ENCODE measurements at regions not wholly inside any gene's neighbourhood (a gene's known extent, or its start where the extent isn't known, plus 50 kb on each side); places are given as distances from the start of the nearest gene placed in this dataset.

- DNase-seq = peak; percentile 9
Observed at GRCh38 chr2:145692971-145693478, 1173.1 kb upstream of the ZEB2 start.

GRCh38 chr2:145691659-145692058 lies 1171.7 kb upstream of the ZEB2 start:
- DNase-seq = no peak

- DNase-seq = no peak
Observed at GRCh38 chr2:145690183-145690778, 1170.4 kb upstream of the ZEB2 start.

GRCh38 chr2:145689277-145689676 lies 1169.4 kb upstream of the ZEB2 start:
- no peak for DNase-seq

- no peak for DNase-seq
Observed at GRCh38 chr2:145688156-145688555, 1168.2 kb upstream of the ZEB2 start.

- no peak for DNase-seq
Observed at GRCh38 chr2:145687442-145688134, 1167.7 kb upstream of the ZEB2 start.

- DNase-seq = no peak
Observed at GRCh38 chr2:145685383-145686050, 1165.6 kb upstream of the ZEB2 start.

GRCh38 chr2:145682546-145683157 lies 1162.7 kb upstream of the ZEB2 start:
- no peak for DNase-seq

- DNase-seq = no peak
Observed at GRCh38 chr2:145680276-145680675, 1160.4 kb upstream of the ZEB2 start.

- DNase-seq = no peak
Observed at GRCh38 chr2:145677371-145677770, 1157.5 kb upstream of the ZEB2 start.

- no peak for DNase-seq
Observed at GRCh38 chr2:145674705-145675104, 1154.8 kb upstream of the ZEB2 start.

- DNase-seq = no peak
Observed at GRCh38 chr2:145669301-145669700, 1149.4 kb upstream of the ZEB2 start.

- DNase-seq = no peak
Observed at GRCh38 chr2:145666552-145666951, 1146.6 kb upstream of the ZEB2 start.

GRCh38 chr2:145657265-145657664 lies 1137.3 kb upstream of the ZEB2 start:
- no peak for DNase-seq

GRCh38 chr2:145655165-145655765 lies 1135.3 kb upstream of the ZEB2 start:
- DNase-seq = no peak

- DNase-seq = no peak
Observed at GRCh38 chr2:145654746-145655145, 1134.8 kb upstream of the ZEB2 start.

- no peak for DNase-seq
Observed at GRCh38 chr2:145654156-145654555, 1134.2 kb upstream of the ZEB2 start.

GRCh38 chr2:145653553-145653952 lies 1133.6 kb upstream of the ZEB2 start:
- DNase-seq = no peak

GRCh38 chr2:145652571-145653545 lies 1132.9 kb upstream of the ZEB2 start:
- DNase-seq = no peak

GRCh38 chr2:145652036-145652435 lies 1132.1 kb upstream of the ZEB2 start:
- no peak for DNase-seq

- DNase-seq = no peak
Observed at GRCh38 chr2:145650226-145650625, 1130.3 kb upstream of the ZEB2 start.

GRCh38 chr2:145649061-145649460 lies 1129.1 kb upstream of the ZEB2 start:
- DNase-seq = no peak

Data from NCI-H524 treated with DMSO at 0.1 percent for 48 hours (cell line).